Smooth muscle cell of the brain vasculature (primary cell): ENCODE measurements at regions not wholly inside any gene's neighbourhood (a gene's known extent, or its start where the extent isn't known, plus 50 kb on each side); places are given as distances from the start of the nearest gene placed in this dataset.

Experiments used
- DNase-seq: peaks from one replicate; pipeline ENCODE4 v3.0.0-alpha.2; 2012; ENCODE audit warnings: low read depth, low spot score

DNA sequence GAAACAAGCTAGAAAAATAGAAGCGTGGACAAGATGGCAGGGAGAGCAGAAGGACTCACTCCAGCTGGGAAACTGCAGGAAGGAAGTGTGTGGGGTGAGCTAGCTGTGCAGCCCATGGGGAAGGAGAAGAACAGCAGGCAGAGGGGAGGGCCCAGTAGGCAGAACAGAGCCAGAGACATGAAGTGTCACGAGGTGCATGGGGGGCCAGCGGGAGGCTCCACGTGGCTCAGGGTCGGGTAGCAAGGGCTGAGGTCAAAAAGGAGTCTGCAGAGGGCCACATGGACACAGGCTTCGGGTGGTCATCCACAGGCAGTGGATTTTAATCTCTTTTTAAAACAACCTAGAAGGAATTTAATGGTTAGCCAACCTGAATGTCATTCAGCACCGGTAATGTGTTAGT, 669.0 kb downstream of the BCL11B start:
- DNase-seq = no peak

DNA sequence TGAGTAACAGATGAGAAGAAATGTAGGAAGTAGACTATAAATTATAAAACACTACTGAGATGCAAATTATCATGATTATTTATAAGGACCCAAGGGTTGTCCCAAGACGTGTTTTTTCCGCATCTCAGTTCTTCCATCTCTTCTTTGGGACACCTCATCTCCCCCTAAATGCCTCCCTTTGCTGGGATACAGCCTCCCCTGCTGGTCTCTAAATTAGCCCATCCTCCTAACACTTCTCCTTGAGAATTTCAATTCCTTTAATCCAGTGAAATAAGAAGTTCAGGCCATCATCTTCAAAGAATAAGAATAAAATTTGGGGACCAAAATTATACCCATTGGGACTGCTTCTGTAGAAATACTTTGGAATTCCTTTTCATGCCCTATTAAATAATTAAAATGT, 667.0 kb downstream of the BCL11B start:
- no peak for DNase-seq

DNA sequence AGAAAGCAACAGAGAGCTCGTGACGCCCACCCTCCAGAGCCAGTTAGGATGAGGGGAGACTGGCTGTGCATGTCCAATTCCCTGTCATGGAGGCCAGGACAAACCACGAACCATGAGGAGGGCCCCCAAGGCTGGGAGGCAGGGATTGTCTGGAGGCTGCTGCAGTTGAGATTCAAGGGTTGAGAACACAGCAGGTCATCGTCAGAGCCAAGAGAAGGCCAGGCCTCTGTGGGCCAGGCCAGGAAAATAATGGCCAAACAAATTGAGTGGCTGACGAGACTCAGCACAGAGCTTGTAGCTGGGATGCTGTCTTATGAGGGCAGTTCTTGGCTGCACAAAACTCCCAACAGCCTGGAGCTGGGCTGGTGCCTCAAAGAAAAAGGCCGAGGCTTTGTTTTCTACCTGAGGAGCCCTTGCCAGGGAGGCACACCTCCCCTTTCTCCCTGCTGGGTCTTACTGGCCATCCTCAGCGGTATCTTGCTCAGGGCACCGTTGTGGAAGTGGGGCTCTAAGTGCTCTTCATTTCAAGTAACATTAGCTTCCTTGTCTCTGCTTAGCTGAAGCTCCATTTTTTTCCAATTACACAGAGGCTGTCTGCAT, 665.9 kb downstream of the BCL11B start:
- DNase-seq = no peak

DNA sequence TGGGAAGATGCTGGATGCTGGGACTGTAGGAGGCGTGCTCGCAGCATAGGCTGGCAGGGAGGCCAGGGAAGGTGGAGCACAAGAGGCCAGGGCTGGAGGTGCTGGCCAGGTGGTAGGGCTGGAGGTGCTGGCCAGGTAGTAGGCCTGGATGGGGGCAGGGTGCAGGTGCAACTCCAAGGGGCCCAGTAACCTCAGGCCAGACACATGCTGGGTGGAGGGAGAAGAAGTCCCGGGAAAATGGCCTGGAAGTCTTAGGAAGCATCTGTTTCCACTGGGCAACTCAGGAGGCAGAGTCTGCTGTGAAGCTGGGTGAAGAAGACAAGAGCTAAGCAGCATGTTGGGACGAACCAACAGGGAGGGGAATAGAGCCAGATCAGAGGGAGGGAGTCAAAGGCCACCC, 665.2 kb downstream of the BCL11B start:
- no peak for DNase-seq

DNA sequence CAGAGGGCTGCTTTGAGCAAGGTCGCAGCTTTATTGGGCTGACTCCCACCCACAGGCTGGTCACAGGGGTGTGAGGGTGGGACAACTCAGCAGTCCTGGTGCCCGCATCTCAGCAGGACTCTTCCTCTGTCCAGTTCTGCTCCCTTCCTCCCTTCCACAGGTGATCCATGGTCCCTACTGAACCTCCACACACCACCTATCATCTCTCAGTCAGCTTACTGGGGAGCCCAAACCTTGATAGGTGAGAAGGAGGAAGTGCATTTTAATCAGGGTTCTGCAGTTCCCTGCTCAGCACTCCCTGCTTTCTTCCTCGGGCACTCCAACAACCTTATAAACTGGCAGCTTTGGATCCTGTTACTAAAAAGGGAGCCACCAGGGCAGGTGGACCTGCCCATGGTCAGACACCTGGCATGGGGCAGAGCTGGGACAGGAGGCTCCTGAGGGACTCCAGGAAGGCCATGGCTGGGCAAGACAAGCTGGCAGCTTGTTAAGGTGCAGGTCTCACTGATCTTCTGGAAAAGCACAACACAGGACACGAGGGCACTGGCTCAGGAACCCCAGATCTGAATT, 664.6 kb downstream of the BCL11B start:
- DNase-seq = no peak

DNA sequence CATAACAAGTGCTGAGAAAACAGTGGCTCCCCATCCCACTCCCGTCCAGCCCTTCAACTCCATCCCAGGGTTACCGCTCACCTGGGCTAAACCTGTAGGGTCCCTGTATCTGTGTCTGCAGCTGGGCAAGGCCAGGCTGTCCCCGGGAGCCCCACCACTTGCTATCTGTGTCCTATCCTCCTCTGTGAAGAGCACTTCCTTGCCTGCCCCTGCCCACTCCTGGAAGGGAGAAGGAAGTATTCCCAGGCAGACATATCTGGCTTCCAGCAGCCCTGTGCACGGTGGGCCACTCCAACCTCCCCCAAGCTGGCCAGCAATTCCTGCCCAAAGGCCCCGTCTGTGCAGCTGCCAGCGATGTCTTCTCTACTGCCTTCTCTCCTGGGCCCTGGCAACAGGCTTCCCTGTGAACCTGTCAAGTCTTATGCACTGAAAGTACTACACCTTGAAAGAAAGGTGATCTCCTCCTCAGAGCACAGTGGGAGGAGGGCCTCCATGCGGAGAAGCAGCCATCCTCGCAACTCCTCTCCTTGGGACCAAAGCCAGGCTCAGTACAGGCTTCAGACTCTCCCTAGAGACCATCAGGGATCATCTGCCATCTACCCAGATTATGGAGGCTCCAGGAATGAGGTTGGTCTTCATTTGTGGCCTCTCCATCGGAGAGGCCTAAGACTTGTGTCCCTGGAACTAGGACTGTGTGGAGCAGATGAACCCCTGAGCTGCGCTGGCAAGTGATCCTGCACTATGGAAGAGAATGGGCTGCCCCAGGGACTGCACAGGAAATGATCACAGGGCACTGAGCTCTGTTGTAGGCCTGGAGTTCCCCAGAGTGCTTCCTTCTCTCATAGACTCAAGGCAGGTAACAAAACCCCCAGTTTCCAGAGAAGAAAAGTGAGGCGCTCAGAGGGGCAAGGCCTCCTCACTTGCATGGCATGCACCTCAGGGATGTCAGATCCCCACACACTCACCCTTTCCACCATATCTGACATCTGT, 663.6 kb downstream of the BCL11B start:
- no peak for DNase-seq

DNA sequence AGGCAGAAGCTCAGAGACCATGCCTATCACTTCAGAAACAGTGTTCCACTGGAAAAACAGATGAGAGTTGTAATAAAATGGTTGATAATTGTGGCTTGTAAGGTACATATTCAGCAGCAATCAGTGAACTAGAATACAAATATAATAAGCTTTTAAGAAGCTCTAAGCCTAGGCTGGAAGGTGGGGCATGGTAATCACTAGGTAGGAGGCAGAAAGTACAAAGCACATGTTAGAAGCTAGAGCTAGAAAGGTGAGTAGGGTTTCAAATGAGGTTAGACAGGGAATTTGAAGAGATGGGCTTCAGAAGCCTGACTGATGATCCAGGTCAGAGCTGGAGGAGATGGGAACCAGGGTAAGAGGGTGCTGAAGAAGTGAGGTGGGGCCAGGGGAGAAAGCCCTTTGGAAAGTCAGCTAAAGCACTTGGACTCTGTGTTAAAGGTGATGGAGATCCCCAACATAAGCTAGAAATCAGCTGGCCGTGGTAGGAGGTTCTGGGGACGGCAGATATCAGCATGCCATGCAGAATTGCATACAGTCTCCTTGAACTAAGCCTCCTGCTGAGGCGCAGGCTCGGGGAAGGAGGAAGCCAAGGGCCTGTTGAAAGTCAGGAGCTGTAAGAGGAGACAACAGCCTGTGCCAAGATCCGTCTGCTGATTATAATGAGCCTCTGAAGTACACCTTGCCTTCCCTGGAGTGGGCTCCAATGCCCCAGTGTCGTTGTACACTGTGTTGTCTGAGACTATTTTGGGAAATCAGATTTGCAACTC, 659.4 kb downstream of the BCL11B start:
- no peak for DNase-seq

DNA sequence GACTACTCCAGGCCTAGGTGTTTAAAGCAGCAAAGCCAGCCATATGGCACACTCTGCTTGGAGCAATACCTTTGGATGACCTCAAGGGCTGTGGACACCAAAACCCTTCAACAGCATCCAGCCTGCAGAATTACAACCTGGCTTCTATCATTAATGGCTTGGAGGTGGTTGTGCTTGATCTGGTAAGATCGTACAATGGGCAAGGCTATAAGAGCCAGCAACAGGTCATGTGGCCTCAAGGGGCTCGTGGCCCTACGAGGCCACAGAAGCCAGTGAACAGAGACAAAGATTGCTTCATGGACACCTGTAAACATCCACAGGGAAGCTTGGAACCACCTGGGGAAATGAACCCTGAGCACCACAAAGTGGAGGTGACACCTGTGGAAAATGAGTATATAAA, 657.3 kb downstream of the BCL11B start:
- no peak for DNase-seq

DNA sequence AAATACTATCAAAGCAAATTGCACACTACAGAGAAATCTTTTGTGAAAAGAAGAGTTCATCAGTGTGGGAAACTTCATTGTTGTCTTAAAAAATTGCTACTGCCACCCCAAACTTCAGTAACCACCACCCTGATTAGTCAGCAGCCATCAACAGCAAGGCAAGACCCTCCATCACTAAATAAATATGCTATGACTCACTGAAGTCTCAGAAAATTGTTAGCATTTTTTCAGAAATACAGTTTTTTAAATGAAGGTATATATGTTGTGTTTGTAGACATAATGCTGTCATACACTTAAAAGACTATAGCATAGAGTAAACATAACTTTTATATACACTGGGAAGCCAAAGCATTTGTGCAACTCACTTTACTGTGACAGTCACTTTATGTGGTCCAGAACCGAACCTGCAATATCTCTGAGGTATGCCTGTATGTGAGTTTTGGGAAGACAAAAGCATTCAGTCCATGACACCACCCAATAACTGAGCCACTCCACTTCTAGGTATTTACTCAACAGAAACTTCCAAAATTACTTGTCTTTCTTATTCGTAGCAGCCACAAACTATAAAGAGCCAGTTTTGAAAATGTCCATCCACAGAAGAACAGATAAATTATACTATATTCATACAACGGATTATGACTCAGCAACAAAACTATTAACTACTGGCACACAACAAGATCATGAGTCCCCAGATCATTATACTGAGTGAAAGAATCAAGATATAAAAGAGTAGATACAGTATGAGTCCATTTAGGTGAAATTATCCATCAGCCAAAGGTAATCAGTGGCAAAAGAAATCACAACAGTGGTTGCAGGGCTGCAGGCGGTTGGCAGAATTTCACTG, 649.6 kb downstream of the BCL11B start:
- DNase-seq = no peak

DNA sequence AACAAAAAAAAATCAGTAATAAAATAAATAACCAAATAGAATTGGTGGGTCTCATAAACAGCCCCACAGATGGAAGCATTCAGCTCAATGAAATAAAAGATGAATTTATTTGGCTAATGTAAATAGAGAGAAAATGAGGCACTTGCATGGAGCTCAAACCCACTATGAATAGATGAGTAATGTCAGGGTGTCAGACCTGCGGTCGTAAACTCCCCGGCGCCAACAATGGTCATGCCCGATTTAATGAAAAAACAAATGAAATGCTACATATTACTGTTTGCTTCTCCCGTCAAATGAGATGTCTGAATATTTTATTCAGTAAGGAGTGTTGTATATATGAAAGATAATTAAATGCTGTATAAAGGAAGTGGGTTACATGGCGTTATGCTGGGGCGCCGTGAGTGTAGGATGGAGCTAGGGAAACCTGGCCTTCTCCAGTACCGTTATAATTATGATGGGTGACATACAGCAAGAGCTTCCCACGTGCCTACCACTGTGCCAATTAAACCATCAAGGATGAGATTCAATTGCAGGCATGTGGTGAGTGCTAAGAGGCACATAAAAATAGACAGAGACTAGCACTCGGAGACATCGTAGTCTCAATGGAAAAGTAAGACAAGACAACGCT, 648.1 kb downstream of the BCL11B start:
- no peak for DNase-seq

DNA sequence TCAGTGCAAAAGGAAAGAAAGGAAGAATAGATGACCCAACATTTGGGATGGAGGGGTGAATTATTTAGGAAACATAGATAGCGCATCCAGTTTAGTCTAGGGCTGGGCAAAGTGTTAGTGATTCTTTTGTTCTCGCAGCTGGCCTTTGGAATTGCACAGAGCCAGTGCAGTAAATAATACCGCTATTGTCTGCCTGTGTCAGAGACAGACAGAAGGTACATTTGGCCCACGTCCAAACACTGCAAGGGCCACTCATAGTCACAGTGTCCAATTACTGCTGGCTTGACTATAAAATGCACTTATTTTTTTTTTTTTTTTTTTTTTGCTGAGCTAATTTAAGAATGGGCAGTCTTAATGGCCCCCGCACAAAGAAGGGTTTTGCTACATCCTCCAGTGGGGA, 638.6 kb downstream of the BCL11B start:
- no peak for DNase-seq

DNA sequence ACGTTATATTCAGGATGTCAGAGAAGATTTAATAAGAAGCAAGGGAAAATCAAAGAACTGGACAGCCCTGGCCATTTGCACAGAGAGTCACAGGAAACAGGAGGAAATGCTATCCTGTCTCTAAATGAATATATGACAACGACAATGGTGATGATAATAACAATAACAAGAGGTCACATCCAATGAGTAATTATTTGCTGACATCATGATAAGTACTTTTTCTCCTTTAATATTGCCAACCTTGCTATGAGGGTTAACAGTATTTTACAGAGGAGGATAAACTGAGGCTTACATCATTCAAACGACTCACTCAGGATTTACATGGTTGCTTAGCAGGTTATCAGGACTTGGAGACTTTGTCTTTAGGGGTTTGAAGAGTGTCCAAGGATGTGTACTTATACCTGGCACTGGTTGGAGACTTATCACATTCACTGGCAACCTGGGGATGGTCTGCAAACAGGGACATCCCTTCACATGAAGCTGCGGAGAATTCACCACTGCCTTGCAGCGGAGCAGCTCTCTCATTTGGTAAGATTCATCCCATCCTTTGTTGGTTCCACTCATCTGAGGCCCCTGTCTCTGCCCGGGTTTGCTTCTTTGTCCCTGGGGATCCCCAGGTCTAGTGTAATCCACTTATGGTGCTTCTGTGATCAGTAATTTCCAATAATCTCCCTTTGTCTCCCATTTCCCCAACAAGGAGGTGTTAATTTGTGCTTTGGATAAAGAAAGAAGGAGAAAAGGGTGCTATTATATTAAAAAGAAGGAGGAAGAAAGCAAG, 637.8 kb downstream of the BCL11B start:
- no peak for DNase-seq

DNA sequence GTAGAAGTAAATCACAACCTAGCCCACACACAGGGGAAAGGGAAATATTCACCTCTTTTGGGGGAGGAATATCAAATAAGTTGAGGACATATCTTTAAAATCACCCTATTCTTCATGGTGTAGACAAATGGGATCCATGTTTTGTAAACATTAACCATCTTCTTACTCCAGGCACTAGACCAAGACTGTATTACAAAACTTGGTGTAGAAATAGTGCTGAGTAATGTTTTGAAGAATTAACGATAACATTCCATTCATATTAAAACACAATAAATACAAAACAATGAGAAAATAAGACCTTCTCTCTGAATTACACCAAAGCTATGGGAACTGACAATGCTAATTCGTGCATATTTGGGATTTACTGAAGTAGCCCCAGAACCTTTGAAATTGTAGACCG, 633.6 kb downstream of the BCL11B start:
- no peak for DNase-seq

DNA sequence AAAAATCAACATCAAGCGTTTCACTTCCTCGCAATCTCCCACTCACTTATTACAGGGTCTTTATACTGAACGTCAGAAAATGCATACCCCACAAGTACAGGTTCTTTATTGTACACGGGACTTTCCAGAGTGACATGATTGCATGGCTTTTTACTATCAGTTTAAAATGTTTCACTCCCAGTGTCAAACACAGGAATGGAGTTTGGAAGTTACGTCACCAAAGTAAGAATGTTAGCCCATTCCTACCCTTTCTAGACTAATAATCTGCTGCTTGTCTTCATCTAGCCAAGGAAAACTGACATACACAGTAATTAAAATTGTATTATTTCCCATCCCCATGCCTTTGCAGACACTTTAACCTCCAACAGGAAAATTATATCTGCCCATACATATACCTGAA, 624.2 kb downstream of the BCL11B start:
- no peak for DNase-seq

DNA sequence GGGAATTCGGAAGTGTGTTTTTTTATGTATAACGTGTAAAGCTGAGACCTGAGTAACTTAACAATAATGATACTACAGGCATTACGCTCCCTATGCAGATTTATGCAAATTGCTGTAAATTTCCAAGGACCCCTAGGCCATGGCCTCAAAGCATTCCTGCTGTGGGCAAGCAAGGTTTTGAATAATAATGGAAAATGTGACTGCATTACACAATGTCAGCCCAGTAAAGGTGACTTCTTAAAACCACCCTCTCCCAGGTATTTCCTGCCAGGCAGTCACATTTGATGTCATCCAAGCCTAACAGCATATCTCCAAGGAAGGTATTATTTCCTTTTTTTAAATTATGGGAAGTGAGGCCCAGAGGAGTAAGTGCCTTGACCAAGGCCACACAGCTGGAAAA, 621.0 kb downstream of the BCL11B start:
- no peak for DNase-seq

DNA sequence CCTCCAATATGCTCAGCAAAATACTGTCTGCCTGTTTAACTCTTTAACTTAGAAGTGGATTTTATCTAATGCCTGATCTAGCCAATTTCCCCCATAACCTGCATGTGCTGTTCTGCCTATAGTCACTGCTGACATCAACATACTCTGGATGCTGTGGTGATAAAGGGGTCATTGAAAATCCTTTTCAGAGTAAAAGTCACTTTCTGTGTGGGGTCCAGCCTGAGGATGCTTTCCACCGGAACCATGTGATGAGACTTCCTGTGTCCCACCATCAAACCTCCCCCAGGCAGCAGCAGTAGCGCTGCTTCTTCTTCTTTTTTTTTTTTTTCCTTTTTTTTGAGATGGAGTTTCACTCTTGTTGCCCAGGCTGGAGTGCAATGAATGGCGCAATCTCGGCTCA, 607.0 kb downstream of the BCL11B start:
- no peak for DNase-seq

DNA sequence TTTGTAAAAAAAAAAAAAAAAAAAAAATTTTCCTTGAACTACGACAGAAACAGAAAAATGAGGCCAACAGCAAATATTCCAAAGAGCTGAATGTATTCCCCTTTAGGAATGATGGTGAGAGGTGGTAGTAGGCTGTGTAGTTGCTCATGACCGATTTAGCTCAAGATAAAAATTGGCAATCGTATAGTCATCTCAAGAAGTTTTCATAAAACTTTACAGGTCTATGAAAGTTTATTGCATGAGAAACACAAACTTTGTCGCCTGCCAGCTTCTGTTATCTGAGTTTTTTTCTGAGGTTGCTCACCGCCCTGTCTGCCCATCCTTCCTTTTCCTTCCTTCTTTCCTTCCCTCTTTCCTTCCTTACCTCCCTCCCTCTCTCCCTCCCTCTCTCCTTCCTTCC, 605.5 kb downstream of the BCL11B start:
- no peak for DNase-seq

DNA sequence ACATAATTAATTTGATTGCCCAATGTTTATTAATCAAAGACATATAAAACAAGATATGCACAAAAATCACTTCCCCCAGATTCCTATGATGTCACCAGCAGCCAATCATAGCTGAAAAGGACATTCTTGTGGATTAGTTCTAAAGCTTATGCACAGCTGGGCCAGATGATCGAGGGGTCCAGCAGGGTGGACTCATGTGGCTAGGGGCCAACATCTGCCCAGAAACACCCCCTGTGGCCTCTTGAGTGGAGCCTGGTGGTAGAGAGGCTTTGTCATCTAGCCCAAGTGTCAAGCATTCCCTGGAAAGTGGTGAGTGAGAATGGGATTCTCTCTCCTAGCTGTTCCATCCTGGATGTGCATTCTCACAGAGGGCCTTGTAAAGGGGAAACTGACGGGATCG, 590.0 kb downstream of the BCL11B start:
- no peak for DNase-seq

DNA sequence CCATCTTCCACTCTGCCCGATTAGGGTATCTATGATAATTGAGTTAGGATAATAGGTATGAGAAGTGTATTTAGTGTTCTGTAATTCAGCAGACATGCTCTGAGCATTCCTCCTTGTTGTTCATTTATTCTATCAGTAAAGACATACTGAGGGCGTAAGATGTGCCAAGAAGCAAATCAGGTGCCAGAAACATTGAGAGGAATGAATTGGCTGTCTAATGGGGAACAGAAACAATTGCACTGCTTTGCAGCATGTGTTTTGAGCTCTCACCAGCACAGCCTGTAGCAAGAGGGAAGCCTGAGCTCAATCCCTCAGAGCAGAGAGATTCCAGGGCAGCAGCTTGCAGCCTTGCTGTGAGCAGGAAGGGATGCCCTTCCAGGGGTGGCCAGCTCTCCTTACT, 589.3 kb downstream of the BCL11B start:
- DNase-seq = no peak

DNA sequence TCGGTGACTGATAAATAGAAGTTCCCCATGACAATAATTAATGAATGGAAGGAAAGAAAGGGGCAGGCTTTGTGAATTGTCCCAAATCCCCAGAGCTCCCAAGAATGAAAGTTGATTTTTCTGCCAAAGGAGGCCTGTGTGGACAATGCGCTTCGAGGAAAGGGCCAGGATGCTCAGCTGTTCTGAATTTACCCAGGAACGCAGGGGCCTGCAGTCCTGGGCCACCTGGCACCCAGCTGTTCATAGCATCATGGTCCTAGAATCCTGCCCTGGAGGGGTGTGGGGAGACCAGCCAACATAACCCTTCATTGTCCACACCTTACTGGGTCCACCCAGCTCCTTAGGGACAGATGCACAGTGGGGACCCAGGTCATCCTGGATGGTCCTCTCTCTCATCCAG, 587.5 kb downstream of the BCL11B start:
- DNase-seq = no peak
